HG02938 (cell line): ENCODE measurements at regions not wholly inside any gene's neighbourhood (a gene's known extent, or its start where the extent isn't known, plus 50 kb on each side); places are given as distances from the start of the nearest gene placed in this dataset.

Source experiments
- ATAC-seq: cut with Tn5 transposase; IDR thresholded peaks from one replicate; pipeline ENCODE4 v1.9.1; 2021; ENCODE audit warnings: mild to moderate bottlenecking, moderate library complexity; ENCODE audit not compliant: unreplicated experiment

- no peak for ATAC-seq
Measured at GRCh38 chr18:40926679-40927078, 1028.4 kb upstream of the PIK3C3 start.

GRCh38 chr18:40925071-40925541 lies 1029.9 kb upstream of the PIK3C3 start:
- ATAC-seq: no peak

GRCh38 chr18:40921845-40922629 lies 1033.0 kb upstream of the PIK3C3 start:
- no peak for ATAC-seq

DNA sequence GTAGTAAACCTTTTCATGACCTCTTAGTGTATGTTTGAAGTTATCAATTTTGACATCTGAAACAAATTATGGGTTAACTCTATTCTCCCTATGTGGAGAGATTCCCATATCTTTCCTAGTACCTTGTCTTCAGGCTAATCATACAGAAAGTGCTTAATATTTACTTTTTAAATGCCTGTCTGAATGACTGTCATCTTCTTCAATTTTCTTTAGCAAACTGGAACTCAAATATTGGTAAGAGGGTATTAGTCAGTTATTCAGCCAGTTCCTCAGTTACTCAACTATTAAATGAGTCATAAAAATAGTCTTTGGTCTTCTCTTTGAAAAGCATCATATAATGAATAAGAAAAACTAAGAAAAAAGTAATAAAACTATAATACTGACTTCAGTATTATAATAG lies 1038.0 kb upstream of the PIK3C3 start:
- ATAC-seq: no peak

DNA sequence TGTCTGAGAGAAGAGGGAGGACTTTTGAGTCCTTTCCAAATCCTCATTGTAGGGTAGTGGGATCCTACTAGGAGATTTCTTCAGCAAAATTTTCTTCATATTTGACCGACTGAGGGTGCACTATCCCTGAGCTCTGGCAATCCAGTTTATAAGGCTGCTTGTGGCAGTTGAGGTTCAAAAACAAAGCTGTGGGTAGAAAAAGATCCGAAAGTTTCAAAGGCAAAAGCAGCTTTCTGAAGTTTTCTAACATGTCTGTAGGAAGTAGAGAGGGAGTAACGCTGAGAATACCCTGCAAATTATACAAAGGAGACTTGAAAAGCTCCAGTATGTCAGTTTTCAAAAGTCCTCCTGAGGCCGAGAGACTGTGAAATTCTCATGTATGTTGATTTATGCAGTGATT lies 1039.3 kb upstream of the PIK3C3 start:
- ATAC-seq: no peak

- ATAC-seq: no peak
Measured at GRCh38 chr18:40911582-40912254, 1043.3 kb upstream of the PIK3C3 start.

GRCh38 chr18:40911041-40911440 lies 1044.0 kb upstream of the PIK3C3 start:
- no peak for ATAC-seq

DNA sequence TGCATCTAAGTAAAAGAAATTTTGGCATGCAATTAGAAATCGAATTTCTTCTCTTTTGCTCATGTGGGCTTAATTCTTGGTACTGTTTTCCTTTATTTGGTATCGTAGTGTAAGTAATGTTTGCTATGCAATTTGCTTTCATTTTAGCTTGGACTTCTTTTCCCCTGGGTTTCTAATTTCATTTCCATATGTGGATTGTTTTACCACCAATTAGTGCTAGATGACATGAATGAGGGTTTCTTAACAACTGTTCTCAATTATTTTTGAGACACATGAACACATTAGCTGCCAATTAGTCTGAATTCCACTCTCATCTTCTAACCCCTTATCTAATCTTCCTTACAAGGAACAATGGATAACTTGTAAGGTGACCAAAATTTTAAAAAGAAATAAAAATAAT lies 1047.2 kb upstream of the PIK3C3 start:
- ATAC-seq: no peak

GRCh38 chr18:40904295-40904694 lies 1050.7 kb upstream of the PIK3C3 start:
- ATAC-seq: no peak

DNA sequence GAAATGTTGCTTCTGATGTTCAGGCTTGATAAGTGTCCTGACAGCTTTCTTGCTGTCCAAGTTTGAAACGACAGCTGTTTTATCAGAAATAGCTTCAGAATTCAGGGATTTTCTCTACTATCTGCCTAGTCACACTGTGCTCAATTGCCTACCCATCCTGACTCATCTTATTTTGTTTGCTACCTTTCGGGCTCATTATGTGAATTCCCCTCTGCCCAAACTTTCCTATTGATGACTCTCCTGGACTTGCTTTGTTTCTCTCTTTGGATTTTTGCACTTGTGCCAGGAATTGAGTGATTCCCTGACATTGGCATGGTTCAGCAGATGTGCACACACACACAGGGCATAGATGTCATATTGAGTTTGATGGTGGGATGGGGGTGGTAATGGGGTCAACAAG lies 1052.6 kb upstream of the PIK3C3 start:
- ATAC-seq: no peak

- no peak for ATAC-seq
Measured at GRCh38 chr18:40897884-40898283, 1057.2 kb upstream of the PIK3C3 start.

- no peak for ATAC-seq
Measured at GRCh38 chr18:40883271-40883670, 1071.8 kb upstream of the PIK3C3 start.

GRCh38 chr18:40882468-40882867 lies 1072.6 kb upstream of the PIK3C3 start:
- ATAC-seq: no peak

DNA sequence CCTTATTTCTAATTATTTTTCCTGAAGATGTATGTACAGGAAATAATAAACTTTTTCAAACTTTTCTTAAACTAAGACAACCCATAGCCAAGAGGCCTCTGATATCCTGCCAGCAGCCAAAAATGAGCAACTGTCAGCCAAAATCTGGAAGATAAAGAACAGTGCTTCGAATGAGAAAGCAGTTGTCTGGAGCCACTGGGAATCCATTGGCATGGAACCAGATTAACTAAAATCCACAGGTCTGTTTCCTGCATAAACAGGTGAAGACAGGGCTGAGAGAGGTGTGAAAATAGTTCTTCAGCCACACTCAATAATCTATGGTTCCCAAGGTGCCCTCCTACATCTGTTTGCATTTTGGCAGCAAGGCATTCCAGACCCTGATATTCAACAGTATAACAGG lies 1076.7 kb upstream of the PIK3C3 start:
- ATAC-seq: no peak

GRCh38 chr18:40877096-40877495 lies 1077.9 kb upstream of the PIK3C3 start:
- ATAC-seq: no peak

- no peak for ATAC-seq
Measured at GRCh38 chr18:40875101-40875615, 1079.9 kb upstream of the PIK3C3 start.

- ATAC-seq: no peak
Measured at GRCh38 chr18:40874233-40874632, 1080.8 kb upstream of the PIK3C3 start.

- ATAC-seq: no peak
Measured at GRCh38 chr18:40868110-40868858, 1086.8 kb upstream of the PIK3C3 start.

- no peak for ATAC-seq
Measured at GRCh38 chr18:40867459-40867858, 1087.6 kb upstream of the PIK3C3 start.

DNA sequence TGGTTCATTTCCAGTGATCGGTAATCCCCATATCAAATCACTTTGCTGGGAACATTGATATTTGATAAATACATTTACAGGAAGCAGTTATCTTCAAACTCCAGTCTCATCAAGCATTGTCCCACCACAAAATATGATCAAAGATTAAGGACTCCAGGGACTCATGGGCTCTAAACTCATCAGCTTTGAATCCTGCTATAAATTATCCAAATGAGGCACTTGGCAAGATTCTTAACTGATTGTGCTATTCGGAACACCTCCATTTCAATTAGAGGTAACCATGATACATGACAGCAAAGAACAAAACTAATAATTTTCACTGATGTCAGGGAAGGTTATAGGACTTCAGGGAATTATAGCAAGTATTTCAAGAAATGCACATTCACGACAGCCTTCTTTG lies 1088.1 kb upstream of the PIK3C3 start:
- no peak for ATAC-seq

DNA sequence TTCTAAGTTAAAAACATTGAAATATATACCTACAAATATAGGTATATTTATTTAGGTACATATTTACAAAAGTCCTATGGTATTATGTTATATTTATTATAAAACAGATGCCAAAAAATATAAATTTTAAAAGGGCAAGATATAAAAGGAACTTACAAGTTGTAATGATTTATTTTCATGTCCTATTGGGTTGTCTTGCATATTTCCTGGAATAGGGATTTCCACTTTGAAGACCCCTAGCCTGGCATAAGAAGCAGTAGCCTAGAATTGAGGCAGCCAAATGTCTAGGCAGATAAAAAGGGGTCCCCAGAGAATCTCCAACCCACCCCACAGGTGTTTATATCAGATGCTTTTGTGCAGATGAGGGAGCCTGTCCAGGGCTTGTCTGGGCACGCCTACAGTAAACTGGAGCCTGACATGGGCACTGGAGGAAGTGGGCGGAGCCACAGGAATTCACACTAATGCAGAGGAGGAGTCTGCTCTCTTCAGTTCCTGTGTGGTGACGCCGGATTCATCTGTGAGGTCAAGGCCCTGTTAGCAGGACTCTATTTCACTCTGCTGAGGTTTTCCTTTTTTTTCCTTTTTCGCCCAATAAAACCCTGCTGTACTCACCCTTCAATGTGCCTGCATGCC lies 1088.9 kb upstream of the PIK3C3 start:
- ATAC-seq: no peak
